CD4-positive, alpha-beta T cell (primary cell): ENCODE measurements at regions not wholly inside any gene's neighbourhood (a gene's known extent, or its start where the extent isn't known, plus 50 kb on each side); places are given as distances from the start of the nearest gene placed in this dataset.

ENCODE experiments used
- ATAC-seq: fragments of 200-7000 bp; cut with Tn5 transposase; one replicate; pipeline ENCODE4 v1.10.0; 2022; ENCODE audit warnings: mild to moderate bottlenecking; ENCODE audit not compliant: poor library complexity
- CTCF ChIA-PET: fragments of 350-600 bp; sonication (Branson Sonifier 250); formaldehyde crosslinking; loops from one replicate; lab custom pipeline; 2021; ENCODE audit warnings: antibody characterized with exemption, inconsistent platforms; lab: Charles Lee
- POLR2A ChIA-PET: fragments of 350-600 bp; sonication (Branson Sonifier 250); formaldehyde crosslinking; loops from one replicate; lab custom pipeline; 2021; ENCODE audit warnings: antibody characterized with exemption, inconsistent platforms; lab: Charles Lee
- DNase-seq, 14 experiments: peaks; one replicate each; pipeline ENCODE4 v3.0.0-alpha.2; 2013 to 2020; ENCODE audit warnings: mixed read lengths in 2 of 14
- H3K27ac ChIP-seq, 2 donors: one replicate each; pipeline versions ENCODE4 v1.5.1 to v1.7.0; 2013; ENCODE audit warnings: low read length in 2 of 2, low read depth in 1 of 2, mild to moderate bottlenecking in 1 of 2
- H3K27me3 ChIP-seq, 2 experiments: 1 replicate in 1 of 2; 2 replicates in 1 of 2; pipeline versions ENCODE4 v1.6.1 to v1.7.0; 2013; ENCODE audit warnings: low read length in 2 of 2, control low read depth in 1 of 2, mild to moderate bottlenecking in 1 of 2, moderate library complexity in 1 of 2; ENCODE audit not compliant: insufficient read depth in 2 of 2, control insufficient read depth in 1 of 2
- H3K36me3 ChIP-seq: one replicate; pipeline ENCODE4 v1.6.1; 2013; ENCODE audit warnings: low read length, control low read depth; ENCODE audit not compliant: insufficient read depth
- H3K4me1 ChIP-seq: one replicate; pipeline ENCODE4 v1.6.1; 2013; ENCODE audit warnings: low read length, control low read depth; ENCODE audit not compliant: insufficient read depth
- H3K4me3 ChIP-seq: one replicate; pipeline ENCODE4 v1.5.1; 2013; ENCODE audit warnings: mild to moderate bottlenecking, low read length, moderate library complexity
- H3K9me3 ChIP-seq, 2 experiments: 1 replicate in 1 of 2; 2 replicates in 1 of 2; pipeline versions ENCODE4 v1.6.1 to v1.7.0; 2013; ENCODE audit warnings: low read length in 2 of 2, mild to moderate bottlenecking in 2 of 2, control low read depth in 1 of 2, moderate library complexity in 1 of 2; ENCODE audit not compliant: control insufficient read depth in 1 of 2, insufficient read depth in 1 of 2
- H3K27ac Mint-ChIP-seq: one replicate; pipeline ENCODE4 v1.8.0; 2020; ENCODE audit warnings: mixed read lengths
- H3K27me3 Mint-ChIP-seq: one replicate; pipeline ENCODE4 v1.8.0; 2021; ENCODE audit warnings: mixed read lengths
- H3K36me3 Mint-ChIP-seq: one replicate; pipeline ENCODE4 v1.8.0; 2021; ENCODE audit warnings: low read depth, mixed read lengths
- H3K4me1 Mint-ChIP-seq: one replicate; pipeline ENCODE4 v1.8.0; 2021; ENCODE audit warnings: low read depth, mixed read lengths
- H3K4me3 Mint-ChIP-seq: one replicate; pipeline ENCODE4 v1.8.0; 2020; ENCODE audit warnings: mild to moderate bottlenecking, mixed read lengths
- H3K9me3 Mint-ChIP-seq: one replicate; pipeline ENCODE4 v1.8.0; 2020; ENCODE audit warnings: mixed read lengths
- CTCF ChIP-seq: fragments of 200-600 bp; IDR thresholded peaks from one replicate; pipeline ENCODE4 v1.8.0; 2022; ENCODE audit warnings: antibody characterized with exemption, mild to moderate bottlenecking
- intact Hi-C, 2 experiments: fragments of 100-400 bp; cut with DNase I in 1 of 2; cut with micrococcal nuclease in 1 of 2; formaldehyde crosslinking; loops; one replicate each; pipeline versions ENCODE4 v1.15.1 to v1.9.0; 2023 to 2025; cut with DNase I, micrococcal nuclease

- Mint-ChIP-seq H3K4me3 (no peak overlapping the region), H3K27ac (no peak overlapping the region)
- no peak for ATAC-seq
These were observed 257.4 kb downstream of the TRIM36 start for GRCh38 chr5:114912189-114912920.

GRCh38 chr5:114910727-114911126, 259.0 kb downstream of the TRIM36 start:
- Histone ChIP-seq H3K27me3 (no peaks in the 10 kb centered on the region), H3K4me1 (no peaks in the 10 kb centered on the region), H3K4me3 (no peak overlapping the region), H3K36me3 (no peaks in the 10 kb centered on the region), H3K27ac (no peak overlapping the region), H3K9me3 (peaks cover 0 to under 1% of the 10 kb centered on the region in 2 experiments)
- Mint-ChIP-seq H3K4me1 (no peaks in the 10 kb centered on the region), H3K9me3 (no peaks in the 10 kb centered on the region), H3K4me3 (no peak overlapping the region), H3K36me3 (no peaks in the 10 kb centered on the region), H3K27me3 (no peaks in the 10 kb centered on the region), H3K27ac (no peak overlapping the region)
- DNase-seq = no peak
- no peak for TF ChIP-seq CTCF
- intact Hi-C loops = no loop called here
- CTCF ChIA-PET = no interaction called here
- no peak for ATAC-seq
- POLR2A ChIA-PET = no interaction called here

More at GRCh38 chr5:114912189-114912920, 257.4 kb downstream of the TRIM36 start:
- no peaks in the 10 kb centered on the region for H3K36me3 Mint-ChIP-seq
- DNase-seq = no peak
- CTCF ChIA-PET = no interaction called here
- Histone ChIP-seq H3K9me3 (no peaks in the 10 kb centered on the region), H3K27ac (no peak overlapping the region), H3K4me1 (no peaks in the 10 kb centered on the region), H3K27me3 (no peaks in the 10 kb centered on the region), H3K4me3 (no peak overlapping the region), H3K36me3 (no peaks in the 10 kb centered on the region)
- TF ChIP-seq CTCF = no peak
- intact Hi-C loops = no loop called here
- no peaks in the 10 kb centered on the region for H3K4me1 Mint-ChIP-seq
- H3K27me3 Mint-ChIP-seq = no peaks in the 10 kb centered on the region
- POLR2A ChIA-PET = no interaction called here
- H3K9me3 Mint-ChIP-seq = no peaks in the 10 kb centered on the region

- Histone ChIP-seq H3K27me3 (no peaks in the 10 kb centered on the region), H3K27ac (no peak overlapping the region), H3K4me3 (no peak overlapping the region), H3K4me1 (no peaks in the 10 kb centered on the region), H3K36me3 (no peaks in the 10 kb centered on the region), H3K9me3 (peaks cover 0 to 3% of the 10 kb centered on the region in 2 experiments)
- Mint-ChIP-seq H3K27ac (no peak overlapping the region), H3K4me3 (no peak overlapping the region), H3K36me3 (no peaks in the 10 kb centered on the region), H3K9me3 (no peaks in the 10 kb centered on the region), H3K27me3 (no peaks in the 10 kb centered on the region), H3K4me1 (no peaks in the 10 kb centered on the region)
- DNase-seq = no peak
- intact Hi-C loops = no loop called here
- ChIA-PET CTCF (no interaction called here), POLR2A (no interaction called here)
- no peak for ATAC-seq
- TF ChIP-seq CTCF = no peak
These were observed 260.3 kb downstream of the TRIM36 start for GRCh38 chr5:114909424-114909823.
